Esophagus muscularis mucosa (tissue), 4 donors: ENCODE measurements at regions not wholly inside any gene's neighbourhood (a gene's known extent, or its start where the extent isn't known, plus 50 kb on each side); places are given as distances from the start of the nearest gene placed in this dataset.

Source experiments
- DNase-seq: peaks from one replicate; pipeline ENCODE4 v3.0.0-alpha.2; 2017; ENCODE audit errors: extremely low spot score
- H3K27ac ChIP-seq, 4 donors: fragments of 200-600 bp; sonication (generic); replicated peaks in 1 of 4; 1 replicate in 3 of 4; 2 replicates in 1 of 4; pipeline ENCODE4 v1.5.1; 2016 to 2019; ENCODE audit warnings: mild to moderate bottlenecking in 1 of 4
- H3K27me3 ChIP-seq, 4 donors: fragments of 200-600 bp; sonication (generic); one replicate each; pipeline versions ENCODE4 v1.5.1 to v1.6.0; 2016 to 2019
- H3K36me3 ChIP-seq, 4 donors: fragments of 200-600 bp; sonication (generic); one replicate each; pipeline ENCODE4 v1.5.1; 2016 to 2019
- H3K4me1 ChIP-seq, 4 donors: fragments of 200-600 bp; sonication (generic); one replicate each; pipeline ENCODE4 v1.5.1; 2016 to 2019
- H3K4me3 ChIP-seq, 4 donors: fragments of 200-600 bp; sonication (generic); 1 replicate in 2 of 4; 2 replicates in 2 of 4; pipeline ENCODE4 v1.5.1; 2016 to 2019; ENCODE audit warnings: mild to moderate bottlenecking in 4 of 4, moderate library complexity in 1 of 4
- H3K9me3 ChIP-seq, 4 donors: fragments of 200-600 bp; sonication (generic); 1 replicate in 3 of 4; 2 replicates in 1 of 4; pipeline ENCODE4 v1.5.1; 2016 to 2019
- EP300 ChIP-seq: sonication (generic); formaldehyde crosslinking; IDR thresholded peaks from one replicate; pipeline ENCODE4 v1.6.1; 2017; ENCODE audit warnings: antibody characterized with exemption
- POLR2A ChIP-seq: fragments of 450-650 bp; IDR thresholded peaks from one replicate; pipeline ENCODE4 v1.6.1; 2017; ENCODE audit warnings: antibody characterized with exemption, moderate library complexity, mild to moderate bottlenecking, low read depth
- POLR2AphosphoS5 ChIP-seq, 2 donors: sonication (generic); formaldehyde crosslinking; IDR thresholded peaks; one replicate each; pipeline ENCODE4 v1.6.1; 2017; ENCODE audit warnings: antibody characterized with exemption in 2 of 2
- WGBS: methylation state at CpG from one replicate; pipeline ENCODE4 v1.1.5; 2018; 5-methylcytosine and 5-hydroxymethylcytosine counted together
- intact Hi-C: fragments of 100-400 bp; cut with DNase I; formaldehyde crosslinking; loops from one replicate; pipeline ENCODE4 v1.15.1; 2023
- TF ChIP-seq, protein P1 (sequence below), 3 experiments: fragments of 200-600 bp in 2 of 3; fragments of 450-650 bp in 1 of 3; sonication (generic) in 2 of 3; IDR thresholded peaks; one replicate each; pipeline ENCODE4 v1.5.1; 2017 to 2019; ENCODE audit warnings: antibody characterized with exemption in 3 of 3, mild to moderate bottlenecking in 2 of 3, moderate library complexity in 1 of 3

DNA sequence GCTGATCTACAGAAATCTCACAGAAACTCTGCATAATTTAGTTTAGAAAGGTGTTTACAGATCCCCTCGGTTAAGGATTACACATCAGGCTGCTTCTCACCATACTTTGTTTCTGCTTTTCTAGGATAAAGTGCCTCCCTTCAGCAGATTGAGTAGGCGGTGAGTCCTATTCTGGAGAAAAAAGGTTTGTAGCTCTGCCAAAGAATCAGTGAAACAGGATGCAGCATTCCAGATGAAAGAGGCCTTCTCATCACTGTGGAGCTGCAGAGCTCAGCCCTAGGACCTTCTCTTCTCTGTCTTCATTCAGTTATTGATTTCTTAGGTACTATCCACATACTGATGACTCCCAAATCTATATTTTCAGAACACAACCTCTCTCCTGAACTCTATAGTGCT lies 155.5 kb upstream of the KRR1 start:
- Histone ChIP-seq H3K4me1 (no peaks in the 10 kb centered on the region), H3K9me3 (no peaks in the 10 kb centered on the region), H3K36me3 (no peaks in the 10 kb centered on the region), H3K4me3 (no peak overlapping the region), H3K27me3 (no peaks in the 10 kb centered on the region), H3K27ac (no peak overlapping the region)
- TF ChIP-seq POLR2A (no peak), POLR2AphosphoS5 (IDR thresholded peaks at IDR 0.05) (no peak), EP300 (no peak)
- TF ChIP-seq, protein P1, sequence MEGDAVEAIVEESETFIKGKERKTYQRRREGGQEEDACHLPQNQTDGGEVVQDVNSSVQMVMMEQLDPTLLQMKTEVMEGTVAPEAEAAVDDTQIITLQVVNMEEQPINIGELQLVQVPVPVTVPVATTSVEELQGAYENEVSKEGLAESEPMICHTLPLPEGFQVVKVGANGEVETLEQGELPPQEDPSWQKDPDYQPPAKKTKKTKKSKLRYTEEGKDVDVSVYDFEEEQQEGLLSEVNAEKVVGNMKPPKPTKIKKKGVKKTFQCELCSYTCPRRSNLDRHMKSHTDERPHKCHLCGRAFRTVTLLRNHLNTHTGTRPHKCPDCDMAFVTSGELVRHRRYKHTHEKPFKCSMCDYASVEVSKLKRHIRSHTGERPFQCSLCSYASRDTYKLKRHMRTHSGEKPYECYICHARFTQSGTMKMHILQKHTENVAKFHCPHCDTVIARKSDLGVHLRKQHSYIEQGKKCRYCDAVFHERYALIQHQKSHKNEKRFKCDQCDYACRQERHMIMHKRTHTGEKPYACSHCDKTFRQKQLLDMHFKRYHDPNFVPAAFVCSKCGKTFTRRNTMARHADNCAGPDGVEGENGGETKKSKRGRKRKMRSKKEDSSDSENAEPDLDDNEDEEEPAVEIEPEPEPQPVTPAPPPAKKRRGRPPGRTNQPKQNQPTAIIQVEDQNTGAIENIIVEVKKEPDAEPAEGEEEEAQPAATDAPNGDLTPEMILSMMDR (IDR thresholded peaks at IDR 0.05) = no peak
- intact Hi-C loops = no loop called here
- WGBS = 73% methylated on average over 2 of the region's 2 CpGs
- DNase-seq = no peak

DNA sequence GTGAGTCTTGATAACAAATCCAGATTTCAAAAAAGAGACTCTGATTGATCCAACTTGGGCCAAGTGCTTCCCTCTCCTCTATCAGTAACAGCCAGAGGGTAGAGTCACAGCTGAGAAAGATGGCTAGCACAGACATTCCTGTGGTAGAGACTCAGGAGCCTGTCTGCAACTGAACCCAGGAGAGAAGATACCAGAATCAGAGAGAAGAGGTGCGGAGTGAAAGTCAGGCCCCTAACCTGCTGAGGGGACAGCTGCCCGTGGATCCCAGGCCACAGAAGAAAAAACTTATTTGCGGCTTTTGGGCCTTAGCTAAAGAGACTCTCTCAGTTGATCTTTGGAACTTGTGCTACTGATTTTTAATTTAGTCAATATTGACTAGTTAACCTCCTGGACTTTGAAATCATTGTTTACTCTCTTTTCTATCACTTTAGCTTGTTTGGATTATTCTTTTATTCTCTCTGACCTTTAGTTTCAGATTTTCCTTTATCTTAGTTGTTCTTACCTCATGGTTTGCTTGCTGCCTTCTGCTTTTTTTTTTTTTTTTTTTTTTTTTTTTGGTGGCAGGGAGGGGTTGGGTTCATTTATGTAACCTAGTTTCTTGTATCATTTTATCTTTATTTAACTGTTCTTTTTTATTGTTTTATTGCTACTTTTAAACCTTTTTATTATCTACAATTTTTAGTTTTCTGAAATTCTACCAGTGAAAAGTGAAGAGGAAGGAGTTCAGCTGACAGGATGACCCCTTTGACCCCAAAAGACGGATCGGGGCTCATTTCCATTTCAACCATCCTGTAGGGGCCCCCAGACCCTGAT lies 154.9 kb upstream of the KRR1 start:
- 75% methylated on average over 5 of the region's 5 CpGs for WGBS
- H3K27me3 ChIP-seq = no peaks in the 10 kb centered on the region
- no peaks in the 10 kb centered on the region for H3K36me3 ChIP-seq
- intact Hi-C loops = no loop called here
- no peak overlapping the region for H3K4me3 ChIP-seq
- H3K4me1 ChIP-seq = no peaks in the 10 kb centered on the region
- DNase-seq = no peak
- no peak overlapping the region for H3K27ac ChIP-seq
- no peak for TF ChIP-seq POLR2AphosphoS5 (IDR thresholded peaks at IDR 0.05)
- TF ChIP-seq, protein P1 (IDR thresholded peaks at IDR 0.05) = no peak
- no peak for TF ChIP-seq EP300
- no peak for TF ChIP-seq POLR2A
- no peaks in the 10 kb centered on the region for H3K9me3 ChIP-seq

DNA sequence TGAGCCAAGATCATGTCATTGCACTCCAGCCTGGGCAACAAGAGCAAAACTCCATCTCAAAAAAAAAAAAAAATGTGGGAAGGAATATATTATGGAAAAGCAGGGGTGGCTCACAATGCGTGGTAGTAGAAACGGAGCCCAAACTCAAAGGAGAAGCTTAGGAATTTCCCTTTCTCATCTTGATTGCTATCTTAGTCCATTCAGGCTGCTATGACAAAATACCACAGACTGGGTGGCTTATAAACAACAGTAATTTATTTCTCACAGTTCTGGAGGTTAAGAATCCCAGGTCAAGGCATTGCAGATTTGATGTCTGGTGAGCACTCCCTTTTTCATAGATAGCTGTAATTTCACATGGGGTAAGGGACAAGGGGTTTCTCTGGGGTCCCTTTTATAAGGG lies 153.8 kb upstream of the KRR1 start:
- no peak for DNase-seq
- no peaks in the 10 kb centered on the region for H3K4me1 ChIP-seq
- intact Hi-C loops = no loop called here
- no peaks in the 10 kb centered on the region for H3K9me3 ChIP-seq
- H3K36me3 ChIP-seq = no peaks in the 10 kb centered on the region
- H3K4me3 ChIP-seq = no peak overlapping the region
- TF ChIP-seq, protein P1 (IDR thresholded peaks at IDR 0.05) = no peak
- TF ChIP-seq POLR2AphosphoS5 (IDR thresholded peaks at IDR 0.05) (no peak), EP300 (no peak)
- no peak overlapping the region for H3K27ac ChIP-seq
- H3K27me3 ChIP-seq = no peaks in the 10 kb centered on the region
- 74% methylated on average over 2 of the region's 2 CpGs for WGBS

DNA sequence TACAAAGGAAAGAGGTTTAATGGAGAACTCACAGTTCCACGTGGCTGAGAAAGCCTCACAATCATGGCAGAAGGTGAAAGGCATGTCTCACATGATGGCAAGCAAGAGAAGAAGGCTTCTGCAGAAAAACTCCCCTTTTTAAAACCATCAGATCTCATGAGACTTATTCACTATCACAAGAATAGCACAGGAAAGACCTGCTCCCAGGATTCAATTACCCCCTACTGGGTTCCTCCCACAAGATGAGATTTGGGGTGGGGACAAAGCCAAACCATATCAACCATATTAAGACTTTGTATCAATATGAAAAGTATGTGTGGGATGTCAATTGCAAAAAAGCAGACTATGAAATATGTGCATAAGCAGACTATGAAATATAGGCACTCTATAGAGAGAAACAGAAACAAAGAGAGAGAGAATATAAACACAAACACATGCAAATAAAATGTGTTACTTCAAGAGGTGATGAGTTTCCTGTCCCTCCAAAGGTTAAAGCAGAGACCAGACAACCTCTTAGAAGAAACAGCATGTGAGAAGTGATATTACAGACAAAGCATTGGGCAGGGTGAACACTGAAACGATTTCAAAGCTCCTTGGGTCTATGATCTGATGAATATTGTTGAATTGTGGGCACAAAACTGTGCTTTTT lies 151.2 kb upstream of the KRR1 start:
- Histone ChIP-seq H3K27me3 (no peaks in the 10 kb centered on the region), H3K36me3 (no peaks in the 10 kb centered on the region), H3K4me3 (no peak overlapping the region), H3K4me1 (no peaks in the 10 kb centered on the region), H3K9me3 (no peaks in the 10 kb centered on the region), H3K27ac (no peak overlapping the region)
- no peak for TF ChIP-seq EP300
- TF ChIP-seq POLR2AphosphoS5 (IDR thresholded peaks at IDR 0.05) = no peak
- no peak for TF ChIP-seq POLR2A
- TF ChIP-seq, protein P1 (IDR thresholded peaks at IDR 0.05) = no peak
- intact Hi-C loops = no loop called here
- WGBS = 47% methylated on average over 2 of the region's 2 CpGs
- no peak for DNase-seq
